ENCODE measurements at regions not wholly inside any gene's neighbourhood (a gene's known extent, or its start where the extent isn't known, plus 50 kb on each side); places are given as distances from the start of the nearest gene placed in this dataset.
"Not testable (repeated sequence)": the region's sequence is repeated elsewhere in the genome, so short reads cannot be mapped to it uniquely, and the experiment has no call there.

- Histone ChIP-seq H2AFZ (ENCODE audit: low read depth, low read length) (no peak overlapping the region), H4K91ac (ENCODE audit: low read length) (no peak overlapping the region), H3K4ac (ENCODE audit: low read depth in 1 of 2, low read length in 2 of 2) (no peak overlapping the region), H3K27ac (ENCODE audit: low read length, poor library complexity, severe bottlenecking) (no peak overlapping the region), H3K79me1 (replicated peaks; ENCODE audit: low read length, poor library complexity, severe bottlenecking) (no peaks in the 10 kb centered on the region), H3K4me3 (ENCODE audit: insufficient read depth in 1 of 2, low read depth in 1 of 2, low read length in 2 of 2) (no peak overlapping the region), H2BK5ac (ENCODE audit: low read depth, low read length, poor library complexity, severe bottlenecking) (no peak overlapping the region), H2BK15ac (ENCODE audit: low read depth, poor library complexity, severe bottlenecking) (no peak overlapping the region), H3K36me3 (ENCODE audit: control insufficient read depth in 1 of 2, insufficient read depth in 2 of 2, low read depth in 1 of 2, low read length in 2 of 2) (no peaks in the 10 kb centered on the region), H3K4me1 (ENCODE audit: control insufficient read depth, insufficient read depth, low read depth, low read length) (peaks cover 7% of the 10 kb centered on the region), H3K9ac (ENCODE audit: low read length) (no peak overlapping the region), H3K9me3 (ENCODE audit: control insufficient read depth, low read length) (peaks cover 21% of the 10 kb centered on the region), H2BK120ac (ENCODE audit: low read depth, low read length) (no peak overlapping the region), H3K27me3 (ENCODE audit: control insufficient read depth in 1 of 2, insufficient read depth in 1 of 2, low read length in 2 of 2) (no peaks in the 10 kb centered on the region), H3K23ac (ENCODE audit: low read length in 2 of 2) (no peak overlapping the region), H3K18ac (ENCODE audit: low read depth in 1 of 2, low read length in 2 of 2) (no peak overlapping the region), H3K4me2 (ENCODE audit: low read length, poor library complexity, severe bottlenecking) (no peak overlapping the region), H2AK5ac (ENCODE audit: low read length, severe bottlenecking) (no peak overlapping the region), H2BK12ac (ENCODE audit: low read length in 2 of 2) (no peak overlapping the region), H3K14ac (ENCODE audit: low read length in 2 of 2) (no peak overlapping the region), H4K8ac (ENCODE audit: low read length) (no peak overlapping the region)
- DNase-seq: no peak
- 73% methylated on average over 3 of the region's 3 CpGs for WGBS
Observed at GRCh38 chr4:179666226-179666625, 2224.0 kb upstream of the AGA start.

DNA sequence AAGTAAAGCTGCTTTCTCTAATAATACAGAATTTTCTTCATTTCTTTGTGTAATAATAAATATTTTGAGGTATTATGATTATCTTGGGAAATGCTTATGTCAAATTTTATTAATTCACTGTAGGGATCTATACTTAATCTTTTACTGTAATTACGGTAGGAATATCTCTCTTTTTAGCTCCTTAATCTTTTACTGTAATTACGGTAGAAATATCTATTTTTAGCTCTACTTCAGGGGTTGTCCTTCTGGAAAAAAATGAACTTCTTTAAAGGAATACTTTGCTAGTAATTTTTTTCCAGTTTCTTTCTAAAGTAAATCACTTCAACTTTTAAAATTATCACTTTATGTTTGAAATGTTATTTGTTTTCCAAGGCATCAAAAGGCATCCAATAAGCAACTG lies 2229.4 kb upstream of the AGA start:
- peaks cover 37% of the 10 kb centered on the region for H3K9me3 ChIP-seq (ENCODE audit: control insufficient read depth, low read length)
- H3K27ac ChIP-seq (ENCODE audit: low read length, poor library complexity, severe bottlenecking): no peak overlapping the region
- H4K8ac ChIP-seq (ENCODE audit: low read length): no peak overlapping the region
- H2BK12ac ChIP-seq (ENCODE audit: low read length in 2 of 2): no peak overlapping the region
- H3K18ac ChIP-seq (ENCODE audit: low read depth in 1 of 2, low read length in 2 of 2): no peak overlapping the region
- no peak overlapping the region for H2BK5ac ChIP-seq (ENCODE audit: low read depth, low read length, poor library complexity, severe bottlenecking)
- no peaks in the 10 kb centered on the region for H3K36me3 ChIP-seq (ENCODE audit: control insufficient read depth in 1 of 2, insufficient read depth in 2 of 2, low read depth in 1 of 2, low read length in 2 of 2)
- H3K79me1 ChIP-seq (replicated peaks; ENCODE audit: low read length, poor library complexity, severe bottlenecking): no peaks in the 10 kb centered on the region
- H3K4me3 ChIP-seq (ENCODE audit: insufficient read depth in 1 of 2, low read depth in 1 of 2, low read length in 2 of 2): no peak overlapping the region
- no peak overlapping the region for H3K23ac ChIP-seq (ENCODE audit: low read length in 2 of 2)
- no peak overlapping the region for H2AK5ac ChIP-seq (ENCODE audit: low read length, severe bottlenecking)
- H2BK15ac ChIP-seq (ENCODE audit: low read depth, poor library complexity, severe bottlenecking): no peak overlapping the region
- WGBS: no CpG with 5 or more reads among the region's 2 CpGs
- H3K4me1 ChIP-seq (ENCODE audit: control insufficient read depth, insufficient read depth, low read depth, low read length): no peaks in the 10 kb centered on the region
- H3K4ac ChIP-seq (ENCODE audit: low read depth in 1 of 2, low read length in 2 of 2): no peak overlapping the region
- H3K4me2 ChIP-seq (ENCODE audit: low read length, poor library complexity, severe bottlenecking): no peak overlapping the region
- no peak overlapping the region for H4K91ac ChIP-seq (ENCODE audit: low read length)
- no peak overlapping the region for H3K14ac ChIP-seq (ENCODE audit: low read length in 2 of 2)
- DNase-seq: peak; percentile 35
- no peaks in the 10 kb centered on the region for H3K27me3 ChIP-seq (ENCODE audit: control insufficient read depth in 1 of 2, insufficient read depth in 1 of 2, low read length in 2 of 2)
- no peak overlapping the region for H2BK120ac ChIP-seq (ENCODE audit: low read depth, low read length)
- no peak overlapping the region for H2AFZ ChIP-seq (ENCODE audit: low read depth, low read length)
- H3K9ac ChIP-seq (ENCODE audit: low read length): no peak overlapping the region

- Histone ChIP-seq H3K4me1 (ENCODE audit: control insufficient read depth, insufficient read depth, low read depth, low read length) (no peaks in the 10 kb centered on the region), H2AK5ac (ENCODE audit: low read length, severe bottlenecking) (no peak overlapping the region), H3K9me3 (ENCODE audit: control insufficient read depth, low read length) (peaks cover 35% of the 10 kb centered on the region), H3K79me1 (replicated peaks; ENCODE audit: low read length, poor library complexity, severe bottlenecking) (no peaks in the 10 kb centered on the region), H2BK120ac (ENCODE audit: low read depth, low read length) (no peak overlapping the region), H3K14ac (ENCODE audit: low read length in 2 of 2) (no peak overlapping the region), H3K9ac (ENCODE audit: low read length) (no peak overlapping the region), H3K4me2 (ENCODE audit: low read length, poor library complexity, severe bottlenecking) (no peak overlapping the region), H2BK12ac (ENCODE audit: low read length in 2 of 2) (no peak overlapping the region), H3K27me3 (ENCODE audit: control insufficient read depth in 1 of 2, insufficient read depth in 1 of 2, low read length in 2 of 2) (no peaks in the 10 kb centered on the region), H3K4ac (ENCODE audit: low read depth in 1 of 2, low read length in 2 of 2) (no peak overlapping the region), H3K36me3 (ENCODE audit: control insufficient read depth in 1 of 2, insufficient read depth in 2 of 2, low read depth in 1 of 2, low read length in 2 of 2) (no peaks in the 10 kb centered on the region), H2BK5ac (ENCODE audit: low read depth, low read length, poor library complexity, severe bottlenecking) (no peak overlapping the region), H2BK15ac (ENCODE audit: low read depth, poor library complexity, severe bottlenecking) (no peak overlapping the region), H2AFZ (ENCODE audit: low read depth, low read length) (no peak overlapping the region), H3K23ac (ENCODE audit: low read length in 2 of 2) (no peak overlapping the region), H3K4me3 (ENCODE audit: insufficient read depth in 1 of 2, low read depth in 1 of 2, low read length in 2 of 2) (no peak overlapping the region), H4K91ac (ENCODE audit: low read length) (no peak overlapping the region), H3K27ac (ENCODE audit: low read length, poor library complexity, severe bottlenecking) (no peak overlapping the region), H4K8ac (ENCODE audit: low read length) (no peak overlapping the region), H3K18ac (ENCODE audit: low read depth in 1 of 2, low read length in 2 of 2) (no peak overlapping the region)
- DNase-seq: no peak
- WGBS: 68% methylated on average over 6 of the region's 8 CpGs
Observed at GRCh38 chr4:179678093-179678814, 2236.0 kb upstream of the AGA start.

GRCh38 chr4:179683661-179684060 lies 2241.4 kb upstream of the AGA start:
- H2AK5ac ChIP-seq (ENCODE audit: low read length, severe bottlenecking); H3K4ac ChIP-seq (ENCODE audit: low read depth in 1 of 2, low read length in 2 of 2); H3K4me2 ChIP-seq (ENCODE audit: low read length, poor library complexity, severe bottlenecking); H2BK12ac ChIP-seq (ENCODE audit: low read length in 2 of 2); H4K91ac ChIP-seq (ENCODE audit: low read length); H2AFZ ChIP-seq (ENCODE audit: low read depth, low read length); H3K36me3 ChIP-seq (ENCODE audit: control insufficient read depth in 1 of 2, insufficient read depth in 2 of 2, low read depth in 1 of 2, low read length in 2 of 2); H4K8ac ChIP-seq (ENCODE audit: low read length); H3K27ac ChIP-seq (ENCODE audit: low read length, poor library complexity, severe bottlenecking); H2BK5ac ChIP-seq (ENCODE audit: low read depth, low read length, poor library complexity, severe bottlenecking); H3K79me1 ChIP-seq (replicated peaks; ENCODE audit: low read length, poor library complexity, severe bottlenecking); H3K14ac ChIP-seq (ENCODE audit: low read length in 2 of 2); H3K27me3 ChIP-seq (ENCODE audit: control insufficient read depth in 1 of 2, insufficient read depth in 1 of 2, low read length in 2 of 2); H3K4me3 ChIP-seq (ENCODE audit: insufficient read depth in 1 of 2, low read depth in 1 of 2, low read length in 2 of 2); H2BK120ac ChIP-seq (ENCODE audit: low read depth, low read length); H3K4me1 ChIP-seq (ENCODE audit: control insufficient read depth, insufficient read depth, low read depth, low read length); H3K9ac ChIP-seq (ENCODE audit: low read length); H3K23ac ChIP-seq (ENCODE audit: low read length in 2 of 2); H3K18ac ChIP-seq (ENCODE audit: low read depth in 1 of 2, low read length in 2 of 2); H2BK15ac ChIP-seq (ENCODE audit: low read depth, poor library complexity, severe bottlenecking): not testable (repeated sequence)
- WGBS: 86% methylated on average over 2 of the region's 4 CpGs
- peak; percentile 9 for DNase-seq
- H3K9me3 ChIP-seq (ENCODE audit: control insufficient read depth, low read length): peaks cover 16% of the 10 kb centered on the region

All from mesenchymal stem cell (in vitro differentiated cells and primary cell).